ENCODE measurements at regions not wholly inside any gene's neighbourhood (a gene's known extent, or its start where the extent isn't known, plus 50 kb on each side); places are given as distances from the start of the nearest gene placed in this dataset.
"Not testable (repeated sequence)": the region's sequence is repeated elsewhere in the genome, so short reads cannot be mapped to it uniquely, and the experiment has no call there.

DNA sequence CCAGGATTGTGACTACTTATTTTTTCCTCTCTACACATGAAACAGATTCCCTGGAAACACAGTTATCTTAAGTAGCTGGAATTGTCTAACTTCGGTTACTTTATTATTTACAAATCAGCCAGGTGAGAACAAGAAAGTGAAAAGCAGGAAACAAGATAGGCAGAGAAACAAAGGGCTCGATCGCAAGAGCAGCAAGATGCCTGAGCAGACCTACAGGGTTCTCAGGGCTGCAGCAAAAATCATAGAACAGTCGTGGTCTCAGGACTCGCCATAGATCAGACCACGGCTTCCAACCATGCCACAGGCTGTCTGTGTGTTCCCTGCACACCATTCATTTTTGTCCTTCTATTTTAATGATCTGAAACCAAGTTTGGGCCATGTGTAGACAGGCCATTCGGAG lies 186.2 kb upstream of the NOTCH2NLA start:
- H3K36me3 ChIP-seq (replicated peaks in 1 of 2; ENCODE audit: insufficient read depth in 1 of 2, low read depth in 2 of 2); ATAC-seq; H3K4me1 ChIP-seq; H3K27ac ChIP-seq; DNase-seq; intact Hi-C loops (cut with DNase I); H3K27me3 ChIP-seq; H3K4me3 ChIP-seq; H3K9me3 ChIP-seq: not testable (repeated sequence)
- 42% methylated on average over 5 of the region's 7 CpGs; no CpG with 5 or more reads in 1 of the 2 donors for WGBS, 2 donors

DNA sequence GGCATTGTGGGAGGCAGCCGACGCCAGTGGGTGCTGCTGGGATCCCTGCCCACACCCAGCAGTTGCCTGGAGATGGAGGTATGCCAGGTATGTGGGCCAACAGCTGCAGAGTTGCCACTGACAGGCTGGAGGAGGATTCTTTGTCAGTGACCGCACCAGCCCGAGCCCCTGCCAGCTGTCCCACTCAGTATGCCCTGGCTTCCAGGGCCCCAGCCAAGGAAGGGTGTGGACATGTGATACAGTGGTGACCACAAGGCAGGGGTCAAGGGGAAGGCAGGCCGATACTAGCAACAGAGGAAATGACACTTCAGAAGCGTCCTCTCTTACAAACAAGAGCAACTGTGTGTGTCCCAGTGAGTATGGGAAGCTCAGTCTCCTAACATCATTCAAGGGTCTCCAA lies 185.1 kb upstream of the NOTCH2NLA start:
- H3K4me1 ChIP-seq; H3K36me3 ChIP-seq (replicated peaks in 1 of 2; ENCODE audit: insufficient read depth in 1 of 2, low read depth in 2 of 2); H3K27me3 ChIP-seq; H3K9me3 ChIP-seq; H3K4me3 ChIP-seq; ATAC-seq; intact Hi-C loops (cut with DNase I); H3K27ac ChIP-seq: not testable (repeated sequence)
- peak; percentile 17 to 59 (median 38) for DNase-seq
- no CpG with 5 or more reads among the region's 6 CpGs for WGBS, 2 donors

DNA sequence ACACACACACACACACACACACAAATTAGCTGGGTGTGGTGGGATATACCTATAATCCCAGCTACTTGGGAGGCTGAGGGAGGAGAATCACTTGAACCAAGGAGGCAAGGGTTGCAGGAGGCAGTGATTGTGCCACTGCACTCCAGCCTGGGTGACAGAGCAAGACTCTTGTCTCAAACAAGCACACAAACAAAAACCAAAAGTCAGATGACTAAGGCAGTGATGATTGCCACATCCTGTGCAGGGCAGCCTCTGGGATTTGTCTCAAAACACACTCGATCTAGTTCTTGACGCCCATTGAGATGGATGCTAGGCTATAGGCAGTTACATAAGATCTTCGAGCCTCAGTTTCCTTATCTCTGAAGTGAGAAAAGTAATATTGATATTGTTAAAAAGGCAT lies 183.1 kb upstream of the NOTCH2NLA start:
- H3K4me1 ChIP-seq; H3K27me3 ChIP-seq; ATAC-seq; H3K27ac ChIP-seq; H3K36me3 ChIP-seq (replicated peaks in 1 of 2; ENCODE audit: insufficient read depth in 1 of 2, low read depth in 2 of 2); intact Hi-C loops (cut with DNase I); H3K4me3 ChIP-seq; H3K9me3 ChIP-seq: not testable (repeated sequence)
- peak in 1 of 4 donors; percentile 5 for DNase-seq
- no CpG with 5 or more reads among the region's 3 CpGs for WGBS, 2 donors

DNA sequence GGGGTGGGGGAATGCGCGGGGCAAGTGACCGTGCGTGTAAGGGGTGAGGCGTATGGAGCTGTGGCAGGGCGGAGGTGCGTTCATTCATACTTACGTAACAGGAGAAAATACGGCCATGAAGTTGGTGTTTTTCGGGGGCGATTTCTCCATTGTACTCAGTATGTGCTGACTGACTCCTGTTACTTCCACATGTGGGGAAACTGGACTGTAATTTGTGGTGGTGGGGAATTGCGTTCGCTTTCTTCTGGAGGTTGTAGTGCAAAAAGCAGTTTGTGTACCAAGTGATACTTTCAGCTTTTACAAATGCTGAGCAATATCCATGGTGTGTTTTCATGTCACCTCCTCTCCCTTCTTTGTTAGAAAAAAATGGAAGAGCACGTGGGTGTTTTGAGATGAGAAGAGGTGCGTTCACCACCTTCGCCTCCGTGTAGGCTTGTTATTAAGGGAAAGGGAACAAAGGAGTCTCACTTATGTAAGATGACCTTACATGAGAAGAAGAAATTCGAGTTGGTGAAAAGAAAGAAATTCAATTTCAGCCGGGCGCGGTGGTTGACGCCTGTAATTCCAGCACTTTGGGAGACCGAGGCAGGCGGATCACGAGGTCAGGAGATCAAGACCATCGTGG lies 181.1 kb upstream of the NOTCH2NLA start:
- H3K4me1 ChIP-seq; H3K9me3 ChIP-seq; H3K36me3 ChIP-seq (replicated peaks in 1 of 2; ENCODE audit: insufficient read depth in 1 of 2, low read depth in 2 of 2); H3K4me3 ChIP-seq; intact Hi-C loops (cut with DNase I); H3K27me3 ChIP-seq: not testable (repeated sequence)
- H3K27ac ChIP-seq = peak overlapping the region in 3 of 4 donors; percentile 48 to 68 (median 63)
- ATAC-seq (peak; percentile 96), DNase-seq (peak; percentile 38 to 55 (median 50))
- 16 to 19% methylated on average over 24 to 26 of the region's 26 CpGs for WGBS, 2 donors
- peak; percentile 61 to 97 (median 92) for TF ChIP-seq POLR2A (IDR thresholded peaks at IDR 0.05)

DNA sequence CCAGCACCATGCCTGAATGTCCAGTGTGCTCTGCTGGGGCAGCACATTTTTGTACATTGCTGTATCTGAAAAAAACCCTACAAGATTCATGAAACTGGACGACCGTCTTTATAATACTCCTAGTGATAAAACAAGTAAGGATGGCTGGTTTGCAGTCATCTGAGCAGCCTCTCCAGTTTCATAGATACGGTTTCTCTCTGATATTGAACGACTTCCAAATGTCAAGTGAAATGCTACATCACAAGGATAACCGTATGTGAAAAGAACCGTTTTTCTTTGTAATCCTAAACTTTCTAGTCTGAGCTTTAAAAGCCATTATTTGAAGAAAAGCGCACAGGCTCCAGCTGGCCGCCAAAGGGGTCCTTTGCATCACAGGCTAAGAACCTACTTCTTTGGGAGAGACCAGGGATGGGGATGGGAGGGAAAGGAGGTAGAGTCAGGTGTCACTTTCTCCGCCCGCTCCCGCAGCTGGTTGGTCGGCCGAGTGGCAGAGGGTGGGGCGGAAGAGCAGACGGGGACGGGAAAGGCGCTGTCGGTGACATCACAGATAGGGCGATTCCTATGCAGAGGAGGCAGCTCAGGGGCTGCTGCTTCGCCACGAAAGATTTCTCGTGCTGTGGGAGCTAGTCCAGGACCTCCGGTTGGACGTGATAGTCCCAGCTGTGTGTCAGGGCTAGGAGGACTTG lies 180.4 kb upstream of the NOTCH2NLA start:
- H3K36me3 ChIP-seq (replicated peaks in 1 of 2; ENCODE audit: insufficient read depth in 1 of 2, low read depth in 2 of 2); H3K27me3 ChIP-seq; H3K9me3 ChIP-seq; intact Hi-C loops (cut with DNase I); H3K4me3 ChIP-seq; H3K4me1 ChIP-seq: not testable (repeated sequence)
- ATAC-seq (peak; percentile 89), DNase-seq (peak in 3 of 4 donors; percentile 20 to 42 (median 40))
- H3K27ac ChIP-seq = peak overlapping the region in 2 of 4 donors; percentile 48 to 68
- 11 to 19% methylated on average over 5 to 8 of the region's 24 CpGs for WGBS, 2 donors

DNA sequence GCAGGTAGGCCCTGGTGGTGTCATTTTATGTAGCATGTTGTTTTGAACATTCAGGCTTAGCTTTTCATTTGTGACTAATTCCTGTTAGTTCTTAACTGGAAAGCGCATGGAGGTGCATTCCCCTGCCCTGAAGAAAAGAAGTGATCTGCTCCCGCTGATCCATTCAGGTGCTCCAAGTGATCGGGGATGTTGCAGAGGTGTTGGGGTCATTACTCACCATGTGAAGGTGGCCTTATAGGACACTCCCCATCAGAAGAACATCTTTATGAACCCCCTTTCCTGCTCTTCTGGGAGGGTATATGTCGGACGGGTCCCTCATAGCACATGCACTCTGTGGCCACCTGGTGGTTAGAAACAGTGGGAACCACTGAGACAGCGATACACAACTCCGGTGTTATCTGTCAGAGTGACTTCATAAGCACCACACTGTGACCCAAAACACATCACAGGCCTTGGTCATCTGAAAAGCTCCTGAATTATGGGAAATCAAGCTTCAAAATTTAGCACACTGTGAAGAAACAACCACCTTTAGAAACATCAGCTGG lies 172.5 kb upstream of the NOTCH2NLA start:
- TF ChIP-seq, protein P1, sequence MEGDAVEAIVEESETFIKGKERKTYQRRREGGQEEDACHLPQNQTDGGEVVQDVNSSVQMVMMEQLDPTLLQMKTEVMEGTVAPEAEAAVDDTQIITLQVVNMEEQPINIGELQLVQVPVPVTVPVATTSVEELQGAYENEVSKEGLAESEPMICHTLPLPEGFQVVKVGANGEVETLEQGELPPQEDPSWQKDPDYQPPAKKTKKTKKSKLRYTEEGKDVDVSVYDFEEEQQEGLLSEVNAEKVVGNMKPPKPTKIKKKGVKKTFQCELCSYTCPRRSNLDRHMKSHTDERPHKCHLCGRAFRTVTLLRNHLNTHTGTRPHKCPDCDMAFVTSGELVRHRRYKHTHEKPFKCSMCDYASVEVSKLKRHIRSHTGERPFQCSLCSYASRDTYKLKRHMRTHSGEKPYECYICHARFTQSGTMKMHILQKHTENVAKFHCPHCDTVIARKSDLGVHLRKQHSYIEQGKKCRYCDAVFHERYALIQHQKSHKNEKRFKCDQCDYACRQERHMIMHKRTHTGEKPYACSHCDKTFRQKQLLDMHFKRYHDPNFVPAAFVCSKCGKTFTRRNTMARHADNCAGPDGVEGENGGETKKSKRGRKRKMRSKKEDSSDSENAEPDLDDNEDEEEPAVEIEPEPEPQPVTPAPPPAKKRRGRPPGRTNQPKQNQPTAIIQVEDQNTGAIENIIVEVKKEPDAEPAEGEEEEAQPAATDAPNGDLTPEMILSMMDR (IDR thresholded peaks at IDR 0.05) = peak; percentile 22 to 53 (median 39)
- H3K4me3 ChIP-seq; H3K4me1 ChIP-seq; H3K9me3 ChIP-seq; H3K27ac ChIP-seq; H3K27me3 ChIP-seq; H3K36me3 ChIP-seq (replicated peaks in 1 of 2; ENCODE audit: insufficient read depth in 1 of 2, low read depth in 2 of 2); intact Hi-C loops (cut with DNase I): not testable (repeated sequence)
- 10 to 20% methylated on average over 3 to 6 of the region's 7 CpGs for WGBS, 2 donors
- DNase-seq (peak in 2 of 4 donors; percentile 20 to 21), ATAC-seq (peak; percentile 68)

DNA sequence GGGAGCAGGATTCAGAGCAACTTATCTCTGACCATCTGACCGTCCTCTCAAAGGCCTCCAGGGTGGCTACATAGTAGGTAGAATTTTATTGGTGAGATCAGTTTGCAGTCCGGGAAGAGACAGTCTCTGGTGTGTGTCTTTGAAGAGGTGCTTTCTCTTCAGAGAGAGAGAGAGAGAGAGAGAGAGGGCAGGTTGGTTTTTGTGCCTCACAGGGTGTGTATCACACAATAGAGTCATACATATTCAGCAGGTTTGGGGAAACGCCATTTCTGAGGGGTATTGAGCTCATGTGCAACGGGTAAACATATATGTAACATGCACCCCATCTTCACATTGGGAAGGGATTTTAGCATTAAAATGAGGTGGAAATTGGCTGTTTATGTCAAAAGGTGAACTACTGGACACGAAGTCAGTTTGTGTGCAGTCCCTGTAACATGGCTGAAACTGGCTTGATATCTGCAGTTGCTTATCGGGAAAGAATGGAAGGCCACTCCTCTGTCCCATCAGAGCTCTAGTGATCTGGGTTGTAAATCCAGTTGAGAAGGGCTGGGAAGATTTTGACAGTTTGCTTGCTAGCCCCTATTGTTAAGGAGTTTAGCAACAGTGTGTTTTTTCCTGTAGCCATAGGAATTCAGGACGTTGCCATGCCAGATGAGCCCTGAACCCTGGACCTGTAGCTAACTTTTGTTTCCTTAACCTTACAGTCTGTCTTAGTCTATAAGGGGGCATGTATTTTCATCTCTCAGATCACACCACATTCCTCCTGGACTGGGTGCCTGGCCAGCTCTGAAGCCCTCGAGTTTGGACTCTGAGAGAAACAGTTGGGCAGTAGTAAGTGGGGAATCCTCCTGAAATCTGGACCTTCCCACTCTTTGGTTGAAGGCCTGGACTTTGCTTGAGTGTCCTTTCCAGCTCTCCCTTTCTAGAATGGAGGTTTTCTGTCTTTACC lies 171.6 kb upstream of the NOTCH2NLA start:
- H3K4me1 ChIP-seq; H3K27me3 ChIP-seq; H3K4me3 ChIP-seq; H3K36me3 ChIP-seq (replicated peaks in 1 of 2; ENCODE audit: insufficient read depth in 1 of 2, low read depth in 2 of 2); H3K27ac ChIP-seq; ATAC-seq; intact Hi-C loops (cut with DNase I); H3K9me3 ChIP-seq; DNase-seq: not testable (repeated sequence)
- 57 to 67% methylated on average over 8 of the region's 8 CpGs for whole genome bisulfite sequencing, 2 donors

DNA sequence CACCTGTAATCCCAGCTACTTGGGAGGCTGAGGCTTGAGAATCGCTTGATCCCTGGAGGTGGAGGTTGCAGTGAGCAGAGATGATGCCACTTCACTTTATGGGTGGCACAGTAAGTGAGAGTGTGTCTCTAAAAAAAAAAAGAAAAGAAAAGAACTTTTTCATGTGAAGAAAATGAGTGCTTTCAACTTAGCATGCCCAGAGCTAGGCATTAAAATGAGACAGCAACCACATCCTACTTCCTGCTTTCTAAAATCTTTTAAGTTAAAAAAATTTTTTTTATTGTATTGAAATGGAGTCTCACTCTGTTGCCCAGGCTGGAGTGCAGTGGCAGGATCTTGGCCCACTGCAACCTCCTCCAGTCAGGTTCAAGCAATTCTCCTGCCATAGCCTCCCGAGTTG lies 170.4 kb upstream of the NOTCH2NLA start:
- H3K27me3 ChIP-seq; DNase-seq; intact Hi-C loops (cut with DNase I); H3K27ac ChIP-seq; ATAC-seq; H3K4me1 ChIP-seq; H3K9me3 ChIP-seq; H3K36me3 ChIP-seq (replicated peaks in 1 of 2; ENCODE audit: insufficient read depth in 1 of 2, low read depth in 2 of 2); H3K4me3 ChIP-seq: not testable (repeated sequence)
- 82 to 91% methylated on average over 1 to 2 of the region's 2 CpGs for WGBS, 2 donors

DNA sequence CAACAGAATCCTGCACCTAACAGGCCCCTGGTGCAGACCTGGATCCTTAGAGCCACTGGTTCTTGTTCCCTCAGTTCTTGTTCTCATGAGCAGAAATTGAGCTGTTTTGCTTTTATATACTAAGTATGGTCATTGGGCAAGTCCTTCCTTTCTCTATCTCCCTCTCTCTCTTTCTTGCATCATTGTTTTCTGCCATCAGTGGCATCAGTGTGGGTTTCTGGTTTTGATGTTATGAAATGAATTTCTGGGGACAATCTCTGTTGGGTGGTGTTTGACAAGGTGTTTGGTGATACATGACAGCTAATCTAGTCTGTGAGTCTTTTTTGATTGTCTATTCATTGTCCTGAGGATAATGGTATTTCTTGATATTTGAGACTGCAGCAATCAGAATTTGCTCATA lies 168.0 kb upstream of the NOTCH2NLA start:
- H3K4me3 ChIP-seq; H3K27me3 ChIP-seq; ATAC-seq; H3K27ac ChIP-seq; DNase-seq; H3K4me1 ChIP-seq; intact Hi-C loops (cut with DNase I); H3K9me3 ChIP-seq; H3K36me3 ChIP-seq (replicated peaks in 1 of 2; ENCODE audit: insufficient read depth in 1 of 2, low read depth in 2 of 2): not testable (repeated sequence)

DNA sequence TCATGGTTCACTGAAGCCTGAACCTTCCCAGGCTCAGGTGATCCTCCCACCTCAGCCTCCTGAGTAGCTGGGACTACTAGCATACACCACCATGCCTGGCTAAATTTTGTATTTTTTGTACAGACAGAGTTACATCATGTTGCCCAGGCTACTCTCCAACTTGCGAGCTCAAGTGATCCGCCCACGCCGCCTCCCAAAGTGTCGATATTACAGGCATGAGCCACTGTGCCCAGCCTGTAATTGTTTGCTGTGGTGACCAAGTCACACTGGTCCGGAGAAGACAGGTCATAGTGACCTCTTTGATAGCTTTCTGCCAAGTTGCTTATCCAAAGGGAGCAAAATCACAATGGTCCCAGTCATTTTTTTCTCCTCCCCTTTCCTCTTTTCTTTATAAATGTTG lies 167.4 kb upstream of the NOTCH2NLA start:
- not testable (repeated sequence) for DNase-seq

More for the DNA sequence above, 167.4 kb upstream of the NOTCH2NLA start:
- H3K4me3 ChIP-seq; H3K27me3 ChIP-seq; H3K9me3 ChIP-seq; ATAC-seq; H3K36me3 ChIP-seq (replicated peaks in 1 of 2; ENCODE audit: insufficient read depth in 1 of 2, low read depth in 2 of 2); H3K4me1 ChIP-seq; intact Hi-C loops (cut with DNase I); H3K27ac ChIP-seq: not testable (repeated sequence)
- 100% methylated on average over 4 of the region's 6 CpGs; no CpG with 5 or more reads in 1 of the 2 donors for WGBS, 2 donors
